Endothelial cell of umbilical vein (primary cell): ENCODE measurements at regions not wholly inside any gene's neighbourhood (a gene's known extent, or its start where the extent isn't known, plus 50 kb on each side); places are given as distances from the start of the nearest gene placed in this dataset.
A peak's percentile ranks its signal among the peaks of the same experiment; 100 is the strongest.

Experiments used
- BruUV-seq: library from RNA; stranded (reverse); fragments of 400-500 nt; replicated peaks from 2 replicates; lab custom pipeline; 2021; lab: Mats Ljungman, UMichigan
- CTCF ChIA-PET: fragments of 300-600, 350-600 bp; sonication (Branson Sonifier 250); formaldehyde crosslinking; loops from one replicate; lab custom pipeline; 2021; ENCODE audit warnings: antibody characterized with exemption, inconsistent platforms; lab: Charles Lee
- POLR2A ChIA-PET: fragments of 300-600, 350-600 bp; sonication (Branson Sonifier 250); formaldehyde crosslinking; loops from one replicate; lab custom pipeline; 2021; ENCODE audit warnings: antibody characterized with exemption, inconsistent platforms; lab: Charles Lee
- DNase-seq: peaks from one replicate; pipeline ENCODE4 v3.0.0-alpha.2; 2011; ENCODE audit warnings: low read depth, low spot score
- FAIRE-seq: peaks from 2 replicates; lab custom pipeline; 2011; peaks lifted over from hg19 to GRCh38; lab: Jason Lieb, UNC
- H2AFZ ChIP-seq: 2 replicates; pipeline ENCODE4 v1.6.0; 2012; ENCODE audit warnings: low read depth, low read length, control low read depth, inconsistent platforms
- H3K27ac ChIP-seq: 2 replicates; pipeline ENCODE4 v1.5.1; 2011; ENCODE audit warnings: low read depth, mild to moderate bottlenecking, control low read depth, low read length, moderate library complexity; ENCODE audit not compliant: insufficient read depth
- H3K27me3 ChIP-seq, 2 experiments: 2 replicates each; pipeline versions ENCODE4 v1.6.0 to v1.6.1; 2011; ENCODE audit warnings: low read length in 2 of 2, mixed read lengths in 1 of 2; ENCODE audit not compliant: control insufficient read depth in 2 of 2, insufficient read depth in 2 of 2
- H3K36me3 ChIP-seq, 2 experiments: 2 replicates in 1 of 2; 3 replicates in 1 of 2; pipeline ENCODE4 v1.5.1; 2011; ENCODE audit warnings: low read length in 2 of 2, mild to moderate bottlenecking in 1 of 2, moderate library complexity in 1 of 2; ENCODE audit not compliant: control insufficient read depth in 2 of 2, insufficient read depth in 2 of 2; ENCODE audit errors: extremely low read depth in 1 of 2
- H3K4me1 ChIP-seq: 3 replicates; pipeline ENCODE4 v1.5.1; 2011; ENCODE audit warnings: mild to moderate bottlenecking, low read length; ENCODE audit not compliant: control insufficient read depth, insufficient read depth; ENCODE audit errors: extremely low read depth
- H3K4me2 ChIP-seq: 2 replicates; pipeline ENCODE4 v1.6.1; 2011; ENCODE audit warnings: low read length, control low read depth, mixed read lengths; ENCODE audit not compliant: insufficient read depth
- H3K4me3 ChIP-seq, 3 experiments: fragments of 200-600 bp in 1 of 3; sonication (generic), shearing (Covaris generic) in 1 of 3; replicated peaks in 1 of 3; 2 replicates each; pipeline ENCODE4 v1.5.1; 2011 to 2016; ENCODE audit warnings: control low read depth in 3 of 3, low read length in 3 of 3, mild to moderate bottlenecking in 2 of 3, inconsistent platforms in 1 of 3, low read depth in 1 of 3, moderate library complexity in 1 of 3; ENCODE audit not compliant: insufficient read depth in 1 of 3
- H3K79me2 ChIP-seq: 2 replicates; pipeline ENCODE4 v1.6.0; 2012; ENCODE audit warnings: low read length, inconsistent platforms; ENCODE audit not compliant: control insufficient read depth, insufficient read depth
- H3K9ac ChIP-seq: replicated peaks from 2 replicates; pipeline ENCODE3; 2011; ENCODE audit warnings: low read length, control low read depth; ENCODE audit not compliant: insufficient read depth; ENCODE audit errors: extremely low read depth
- H3K9me1 ChIP-seq: replicated peaks from 3 replicates; pipeline ENCODE4 v1.6.0; 2011; ENCODE audit warnings: mild to moderate bottlenecking, low read length; ENCODE audit not compliant: control insufficient read depth, insufficient read depth; ENCODE audit errors: extremely low read depth
- H3K9me3 ChIP-seq: replicated peaks from 2 replicates; pipeline ENCODE4 v1.5.1; 2012; ENCODE audit warnings: low read length, inconsistent platforms; ENCODE audit not compliant: control insufficient read depth, insufficient read depth
- H4K20me1 ChIP-seq: replicated peaks from 2 replicates; pipeline ENCODE3; 2011; ENCODE audit warnings: mild to moderate bottlenecking, low read length; ENCODE audit not compliant: control insufficient read depth, insufficient read depth; ENCODE audit errors: extremely low read depth
- EZH2 ChIP-seq: IDR thresholded peaks from 2 replicates; pipeline ENCODE4 v1.6.1; 2012; ENCODE audit warnings: borderline replicate concordance, low read depth, mild to moderate bottlenecking, moderate library complexity, low read length, inconsistent platforms; ENCODE audit not compliant: severe bottlenecking
- FOS ChIP-seq: IDR thresholded peaks from 2 replicates; pipeline ENCODE4 v1.6.1; 2011; ENCODE audit warnings: mild to moderate bottlenecking, low read length, moderate library complexity, borderline replicate concordance; ENCODE audit not compliant: insufficient read depth
- GATA2 ChIP-seq: IDR thresholded peaks from 2 replicates; pipeline ENCODE4 v1.7.0; 2011; ENCODE audit warnings: low read depth, mild to moderate bottlenecking, moderate library complexity, mixed read lengths, low read length; ENCODE audit not compliant: insufficient read length, insufficient read depth
- JUN ChIP-seq: IDR thresholded peaks from 2 replicates; pipeline ENCODE4 v1.6.1; 2011; ENCODE audit warnings: borderline replicate concordance, low read depth; ENCODE audit not compliant: insufficient read length, insufficient read depth
- MYC ChIP-seq: IDR thresholded peaks from one replicate; pipeline ENCODE4 v1.6.1; 2011; ENCODE audit warnings: mild to moderate bottlenecking, low read depth, low read length
- POLR2A ChIP-seq: IDR thresholded peaks from 2 replicates; pipeline ENCODE4 v1.6.1; 2012; ENCODE audit warnings: low read depth, mild to moderate bottlenecking, control low read depth, low read length
- POLR2AphosphoS5 ChIP-seq: IDR thresholded peaks from 2 replicates; pipeline ENCODE4 v1.6.1; 2012; ENCODE audit warnings: low read depth, mild to moderate bottlenecking, control low read depth, low read length, moderate library complexity; ENCODE audit not compliant: insufficient read depth
- dilution Hi-C: fragments of 300-500 bp; cut with MboI; formaldehyde crosslinking; loops from one replicate; pipeline ENCODE4 v1.15.0; 2019; ENCODE audit warnings: low sequenced_read_pairs; ENCODE audit not compliant: extremely low pct_ligation_motif_present
- intact Hi-C: fragments of 100-400 bp; cut with micrococcal nuclease; formaldehyde crosslinking; loops from one replicate; pipeline ENCODE4 v1.10.0; 2022
- TF ChIP-seq, protein P1 (sequence below): IDR thresholded peaks from 2 replicates; pipeline ENCODE4 v1.6.1; 2011; ENCODE audit not compliant: insufficient read depth, insufficient read length
- TF ChIP-seq, protein P2 (sequence below), 2 donors: IDR thresholded peaks; 1 replicate in 1 of 2; 2 replicates in 1 of 2; pipeline ENCODE4 v1.5.1; 2011; ENCODE audit warnings: low read length in 2 of 2, mild to moderate bottlenecking in 2 of 2, moderate library complexity in 2 of 2, control low read depth in 1 of 2, inconsistent platforms in 1 of 2, low read depth in 1 of 2; ENCODE audit not compliant: insufficient read depth in 1 of 2; ENCODE audit errors: extremely low read depth in 1 of 2

DNA sequence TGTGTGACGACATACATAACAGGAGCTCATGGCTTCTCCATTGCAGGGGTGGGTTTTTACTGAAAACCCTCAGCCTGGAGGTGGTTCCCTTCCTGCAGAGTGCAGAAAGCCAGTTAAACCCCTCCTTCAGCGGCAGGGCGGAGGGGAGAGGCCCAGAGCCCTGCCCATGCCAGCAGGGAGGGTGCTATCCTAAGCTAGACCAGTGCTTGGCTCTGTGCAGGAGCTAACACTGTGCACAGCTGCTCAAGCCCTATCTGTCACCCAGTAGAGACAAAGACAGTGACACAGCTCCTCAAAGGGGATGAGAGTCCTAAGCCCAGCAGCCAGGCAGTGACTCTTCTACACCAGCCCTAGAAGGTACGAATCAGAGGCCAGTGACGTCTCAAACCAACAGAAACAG lies 70.0 kb upstream of the ZSWIM6 start:
- no peak overlapping the region for H3K4me3 ChIP-seq
- H3K9me3 ChIP-seq: no peaks in the 10 kb centered on the region
- no peak overlapping the region for H3K4me2 ChIP-seq
- no peak overlapping the region for H2AFZ ChIP-seq
- no peak overlapping the region for H3K9ac ChIP-seq
- no peaks in the 10 kb centered on the region for H4K20me1 ChIP-seq
- H3K9me1 ChIP-seq: no peaks in the 10 kb centered on the region
- H3K4me1 ChIP-seq: peaks cover 28% of the 10 kb centered on the region
- DNase-seq: no peak
- dilution Hi-C loops (no loop called here), intact Hi-C loops (loop anchor here (5.0 kb wide), 2 partner anchors 80 to 95 kb away; no protein-coding TSS in a partner anchor)
- no peaks in the 10 kb centered on the region for H3K36me3 ChIP-seq
- POLR2A ChIA-PET: no interaction called here
- no peaks in the 10 kb centered on the region for H3K27me3 ChIP-seq
- no peaks in the 10 kb centered on the region for H3K79me2 ChIP-seq
- peak; percentile 42 for FAIRE-seq
- no peak overlapping the region for H3K27ac ChIP-seq
- BruUV-seq: no TSS peak
- no peak for TF ChIP-seq POLR2AphosphoS5
- no peak for TF ChIP-seq GATA2
- CTCF ChIA-PET: interaction anchor here (1.3 kb wide), 1 partner anchor 9 kb away, joined by 3 read pairs; no protein-coding TSS in a partner anchor

DNA sequence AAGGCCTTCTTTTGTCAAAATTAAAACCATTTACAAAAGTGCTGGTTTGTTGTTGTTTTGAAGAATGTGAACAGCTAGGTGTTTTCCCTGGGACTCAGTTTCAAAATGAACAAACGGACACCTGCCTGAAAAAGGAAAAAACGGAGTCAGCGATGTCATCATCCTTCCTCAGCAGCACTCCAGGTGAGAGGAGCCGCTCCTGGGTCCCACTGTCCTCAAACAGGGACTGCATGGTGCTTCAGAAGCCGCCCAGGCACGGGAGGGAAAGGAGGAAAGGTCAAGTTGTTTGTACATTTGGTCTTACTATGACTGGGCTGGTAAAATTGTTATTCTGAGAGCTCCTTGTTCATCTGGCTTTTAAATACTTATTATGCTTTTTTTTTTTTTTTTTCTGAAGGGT lies 69.0 kb upstream of the ZSWIM6 start:
- H3K9me1 ChIP-seq: no peaks in the 10 kb centered on the region
- H3K9ac ChIP-seq: peak overlapping the region; percentile 15
- no peaks in the 10 kb centered on the region for H3K79me2 ChIP-seq
- H3K4me3 ChIP-seq: no peak overlapping the region
- no peak overlapping the region for H3K4me2 ChIP-seq
- H3K9me3 ChIP-seq: no peaks in the 10 kb centered on the region
- intact Hi-C loops (loop anchor here (5.0 kb wide), 2 partner anchors 81 to 96 kb away; no protein-coding TSS in a partner anchor), dilution Hi-C loops (no loop called here)
- DNase-seq: no peak
- no peaks in the 10 kb centered on the region for H4K20me1 ChIP-seq
- FAIRE-seq: peak; percentile 49
- H2AFZ ChIP-seq: no peak overlapping the region
- TF ChIP-seq POLR2AphosphoS5: no peak
- no peak for TF ChIP-seq POLR2A
- TF ChIP-seq, protein P1, sequence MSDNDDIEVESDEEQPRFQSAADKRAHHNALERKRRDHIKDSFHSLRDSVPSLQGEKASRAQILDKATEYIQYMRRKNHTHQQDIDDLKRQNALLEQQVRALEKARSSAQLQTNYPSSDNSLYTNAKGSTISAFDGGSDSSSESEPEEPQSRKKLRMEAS: no peak
- TF ChIP-seq FOS: no peak
- TF ChIP-seq MYC: no peak
- no peak for TF ChIP-seq EZH2
- no peak for TF ChIP-seq JUN
- no peak for TF ChIP-seq GATA2
- TF ChIP-seq, protein P2, sequence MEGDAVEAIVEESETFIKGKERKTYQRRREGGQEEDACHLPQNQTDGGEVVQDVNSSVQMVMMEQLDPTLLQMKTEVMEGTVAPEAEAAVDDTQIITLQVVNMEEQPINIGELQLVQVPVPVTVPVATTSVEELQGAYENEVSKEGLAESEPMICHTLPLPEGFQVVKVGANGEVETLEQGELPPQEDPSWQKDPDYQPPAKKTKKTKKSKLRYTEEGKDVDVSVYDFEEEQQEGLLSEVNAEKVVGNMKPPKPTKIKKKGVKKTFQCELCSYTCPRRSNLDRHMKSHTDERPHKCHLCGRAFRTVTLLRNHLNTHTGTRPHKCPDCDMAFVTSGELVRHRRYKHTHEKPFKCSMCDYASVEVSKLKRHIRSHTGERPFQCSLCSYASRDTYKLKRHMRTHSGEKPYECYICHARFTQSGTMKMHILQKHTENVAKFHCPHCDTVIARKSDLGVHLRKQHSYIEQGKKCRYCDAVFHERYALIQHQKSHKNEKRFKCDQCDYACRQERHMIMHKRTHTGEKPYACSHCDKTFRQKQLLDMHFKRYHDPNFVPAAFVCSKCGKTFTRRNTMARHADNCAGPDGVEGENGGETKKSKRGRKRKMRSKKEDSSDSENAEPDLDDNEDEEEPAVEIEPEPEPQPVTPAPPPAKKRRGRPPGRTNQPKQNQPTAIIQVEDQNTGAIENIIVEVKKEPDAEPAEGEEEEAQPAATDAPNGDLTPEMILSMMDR (IDR thresholded peaks at IDR 0.05; ENCODE audit: extremely low read depth in 1 of 2, insufficient read depth in 1 of 2, low read depth in 1 of 2, low read length in 2 of 2): no peak
- peaks cover 28% of the 10 kb centered on the region for H3K4me1 ChIP-seq
- H3K27me3 ChIP-seq: no peaks in the 10 kb centered on the region
- CTCF ChIA-PET: interaction anchor here (0.7 kb wide), 2 partner anchors 35 to 208 kb away, joined by 3 to 4 read pairs; no protein-coding TSS in a partner anchor
- BruUV-seq: no TSS peak
- no peak overlapping the region for H3K27ac ChIP-seq
- no peaks in the 10 kb centered on the region for H3K36me3 ChIP-seq
- POLR2A ChIA-PET: interaction anchor here (1.0 kb wide), 1 partner anchor 101 kb away, joined by 5 read pairs; no protein-coding TSS in a partner anchor
